ENCODE measurements at regions not wholly inside any gene's neighbourhood (a gene's known extent, or its start where the extent isn't known, plus 50 kb on each side); places are given as distances from the start of the nearest gene placed in this dataset.

- Histone ChIP-seq H3K27ac (ENCODE audit: insufficient read length, low read depth, low read length) (no peak overlapping the region), H3K27me3 (ENCODE audit: insufficient read depth, low read length) (no peaks in the 10 kb centered on the region), H3K4me2 (ENCODE audit: insufficient read depth, insufficient read length, low read length) (no peak overlapping the region), H3T11ph (ENCODE audit: low read length) (no peak overlapping the region), H2AK5ac (ENCODE audit: insufficient read length, low read length) (no peak overlapping the region), H3K23ac (ENCODE audit: insufficient read length, low read depth, low read length) (no peak overlapping the region), H2BK20ac (ENCODE audit: low read depth, low read length, poor library complexity, severe bottlenecking) (no peak overlapping the region), H2BK12ac (ENCODE audit: insufficient read length, low read depth, low read length) (no peak overlapping the region), H4K20me1 (ENCODE audit: control insufficient read depth, insufficient read depth, insufficient read length) (no peaks in the 10 kb centered on the region), H4K8ac (replicated peaks; ENCODE audit: insufficient read length, low read depth, low read length) (no peak overlapping the region), H3K4ac (ENCODE audit: low read depth, low read length) (no peak overlapping the region), H3K79me2 (ENCODE audit: insufficient read depth, low read length) (no peaks in the 10 kb centered on the region), H3K56ac (ENCODE audit: insufficient read length, low read depth, low read length) (no peak overlapping the region), H3K9me3 (ENCODE audit: control insufficient read depth, low read depth, low read length) (no peaks in the 10 kb centered on the region), H3K4me1 (ENCODE audit: insufficient read depth, low read length) (0 out of 2 replicates have a peak, but pooled peaks cover 2% of the 10 kb centered on the region), H3K23me2 (ENCODE audit: insufficient read length, low read depth, low read length, poor library complexity, severe bottlenecking) (no peaks in the 10 kb centered on the region), H2BK15ac (ENCODE audit: low read depth, low read length) (no peak overlapping the region), H4K5ac (ENCODE audit: insufficient read length, low read depth, low read length) (no peak overlapping the region), H3K14ac (ENCODE audit: insufficient read depth, low read length) (no peak overlapping the region), H3K79me1 (ENCODE audit: insufficient read depth, low read depth, low read length, poor library complexity, severe bottlenecking) (no peaks in the 10 kb centered on the region), H2BK5ac (ENCODE audit: insufficient read length, low read length) (no peak overlapping the region), H4K91ac (ENCODE audit: insufficient read length, low read depth, low read length) (no peak overlapping the region), H2AFZ (ENCODE audit: low read length) (no peak overlapping the region), H3K9ac (ENCODE audit: extremely low read depth, insufficient read length, low read length) (no peak overlapping the region), H3K18ac (ENCODE audit: insufficient read length, low read depth, low read length) (no peak overlapping the region), H2BK120ac (ENCODE audit: low read depth, low read length, poor library complexity, severe bottlenecking) (no peak overlapping the region)
- TF ChIP-seq, protein P1, sequence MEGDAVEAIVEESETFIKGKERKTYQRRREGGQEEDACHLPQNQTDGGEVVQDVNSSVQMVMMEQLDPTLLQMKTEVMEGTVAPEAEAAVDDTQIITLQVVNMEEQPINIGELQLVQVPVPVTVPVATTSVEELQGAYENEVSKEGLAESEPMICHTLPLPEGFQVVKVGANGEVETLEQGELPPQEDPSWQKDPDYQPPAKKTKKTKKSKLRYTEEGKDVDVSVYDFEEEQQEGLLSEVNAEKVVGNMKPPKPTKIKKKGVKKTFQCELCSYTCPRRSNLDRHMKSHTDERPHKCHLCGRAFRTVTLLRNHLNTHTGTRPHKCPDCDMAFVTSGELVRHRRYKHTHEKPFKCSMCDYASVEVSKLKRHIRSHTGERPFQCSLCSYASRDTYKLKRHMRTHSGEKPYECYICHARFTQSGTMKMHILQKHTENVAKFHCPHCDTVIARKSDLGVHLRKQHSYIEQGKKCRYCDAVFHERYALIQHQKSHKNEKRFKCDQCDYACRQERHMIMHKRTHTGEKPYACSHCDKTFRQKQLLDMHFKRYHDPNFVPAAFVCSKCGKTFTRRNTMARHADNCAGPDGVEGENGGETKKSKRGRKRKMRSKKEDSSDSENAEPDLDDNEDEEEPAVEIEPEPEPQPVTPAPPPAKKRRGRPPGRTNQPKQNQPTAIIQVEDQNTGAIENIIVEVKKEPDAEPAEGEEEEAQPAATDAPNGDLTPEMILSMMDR (conservative IDR thresholded peaks at IDR 0.05): no peak
- Mint-ChIP-seq H3K27ac (0 out of 7 replicates have a peak overlapping the region, but pooled peaks of 1 of the 3 experiments have one; percentile 32), H3K4me3 (no peak overlapping the region), H3K9me3 (no peaks in the 10 kb centered on the region), H3K4me1 (peaks cover 17 to 20% of the 10 kb centered on the region in 2 experiments), H3K27me3 (ENCODE audit: low read depth) (no peaks in the 10 kb centered on the region), H3K36me3 (ENCODE audit: insufficient read depth in 1 of 3, low read depth in 3 of 3) (no peaks in the 10 kb centered on the region)
- no CpG with 5 or more reads among the region's 1 CpG for WGBS (ENCODE audit: extremely low coverage, insufficient read length, low lambda C conversion rate)
- DNase-seq: no peak
These were observed 52.5 kb upstream of the TSC22D2 start for GRCh38 chr3:150355574-150355973.
